ENCODE measurements at regions not wholly inside any gene's neighbourhood (a gene's known extent, or its start where the extent isn't known, plus 50 kb on each side); places are given as distances from the start of the nearest gene placed in this dataset.

- no peak overlapping the region for H3K27ac ChIP-seq (ENCODE audit: insufficient read length, low read depth, low read length)
- H3K23me2 ChIP-seq (ENCODE audit: insufficient read length, low read depth, low read length, poor library complexity, severe bottlenecking), result no peaks in the 10 kb centered on the region
- no peaks in the 10 kb centered on the region for H3K4me1 ChIP-seq (ENCODE audit: insufficient read depth, low read length)
- no peak overlapping the region for H3K27ac Mint-ChIP-seq
- no peak overlapping the region for H2BK120ac ChIP-seq (ENCODE audit: low read depth, low read length, poor library complexity, severe bottlenecking)
- H2BK20ac ChIP-seq (ENCODE audit: low read depth, low read length, poor library complexity, severe bottlenecking), result no peak overlapping the region
- H3K4ac ChIP-seq (ENCODE audit: low read depth, low read length), result no peak overlapping the region
- H3K36me3 Mint-ChIP-seq (ENCODE audit: insufficient read depth in 1 of 3, low read depth in 3 of 3), result no peaks in the 10 kb centered on the region
- no CpG with 5 or more reads among the region's 3 CpGs for WGBS (ENCODE audit: extremely low coverage, insufficient read length, low lambda C conversion rate)
- H3T11ph ChIP-seq (ENCODE audit: low read length), result no peak overlapping the region
- H3K4me3 Mint-ChIP-seq, result no peak overlapping the region
- H3K18ac ChIP-seq (ENCODE audit: insufficient read length, low read depth, low read length), result no peak overlapping the region
- no peaks in the 10 kb centered on the region for H3K27me3 ChIP-seq (ENCODE audit: insufficient read depth, low read length)
- no peaks in the 10 kb centered on the region for H3K9me3 ChIP-seq (ENCODE audit: control insufficient read depth, low read depth, low read length)
- H3K56ac ChIP-seq (ENCODE audit: insufficient read length, low read depth, low read length), result no peak overlapping the region
- no peak overlapping the region for H4K8ac ChIP-seq (replicated peaks; ENCODE audit: insufficient read length, low read depth, low read length)
- no peak overlapping the region for H3K14ac ChIP-seq (ENCODE audit: insufficient read depth, low read length)
- no peak overlapping the region for H2BK15ac ChIP-seq (ENCODE audit: low read depth, low read length)
- no peak overlapping the region for H3K23ac ChIP-seq (ENCODE audit: insufficient read length, low read depth, low read length)
- no peak overlapping the region for H2AK5ac ChIP-seq (ENCODE audit: insufficient read length, low read length)
- H2BK5ac ChIP-seq (ENCODE audit: insufficient read length, low read length), result no peak overlapping the region
- H3K9me3 Mint-ChIP-seq, result no peaks in the 10 kb centered on the region
- no peak overlapping the region for H2BK12ac ChIP-seq (ENCODE audit: insufficient read length, low read depth, low read length)
- no peak overlapping the region for H4K5ac ChIP-seq (ENCODE audit: insufficient read length, low read depth, low read length)
- H3K4me1 Mint-ChIP-seq, result peaks cover 0 to 5% of the 10 kb centered on the region in 2 experiments; a peak in 2 of 4 replicates
- TF ChIP-seq CTCF (conservative IDR thresholded peaks at IDR 0.05), result no peak
- no peaks in the 10 kb centered on the region for H4K20me1 ChIP-seq (ENCODE audit: control insufficient read depth, insufficient read depth, insufficient read length)
- H3K27me3 Mint-ChIP-seq (ENCODE audit: low read depth), result no peaks in the 10 kb centered on the region
- no peak overlapping the region for H3K9ac ChIP-seq (ENCODE audit: extremely low read depth, insufficient read length, low read length)
- no peak for DNase-seq
- no peaks in the 10 kb centered on the region for H3K79me2 ChIP-seq (ENCODE audit: insufficient read depth, low read length)
- H3K4me2 ChIP-seq (ENCODE audit: insufficient read depth, insufficient read length, low read length), result no peak overlapping the region
- H3K79me1 ChIP-seq (ENCODE audit: insufficient read depth, low read depth, low read length, poor library complexity, severe bottlenecking), result no peaks in the 10 kb centered on the region
- no peak overlapping the region for H2AFZ ChIP-seq (ENCODE audit: low read length)
- no peak overlapping the region for H4K91ac ChIP-seq (ENCODE audit: insufficient read length, low read depth, low read length)
Observed at GRCh38 chr9:14445946-14446345, 132.0 kb upstream of the NFIB start.
